LoVo (cell line): ENCODE measurements at regions not wholly inside any gene's neighbourhood (a gene's known extent, or its start where the extent isn't known, plus 50 kb on each side); places are given as distances from the start of the nearest gene placed in this dataset.
"Not testable (repeated sequence)": the region's sequence is repeated elsewhere in the genome, so short reads cannot be mapped to it uniquely, and the experiment has no call there.

Experiments
- DNase-seq: peaks from one replicate; pipeline ENCODE4 v3.0.0-alpha.2; 2016; ENCODE audit warnings: low spot score

GRCh38 chr4:158407961-158408360, 113.7 kb upstream of the RXFP1 start:
- DNase-seq = not testable (repeated sequence)

DNA sequence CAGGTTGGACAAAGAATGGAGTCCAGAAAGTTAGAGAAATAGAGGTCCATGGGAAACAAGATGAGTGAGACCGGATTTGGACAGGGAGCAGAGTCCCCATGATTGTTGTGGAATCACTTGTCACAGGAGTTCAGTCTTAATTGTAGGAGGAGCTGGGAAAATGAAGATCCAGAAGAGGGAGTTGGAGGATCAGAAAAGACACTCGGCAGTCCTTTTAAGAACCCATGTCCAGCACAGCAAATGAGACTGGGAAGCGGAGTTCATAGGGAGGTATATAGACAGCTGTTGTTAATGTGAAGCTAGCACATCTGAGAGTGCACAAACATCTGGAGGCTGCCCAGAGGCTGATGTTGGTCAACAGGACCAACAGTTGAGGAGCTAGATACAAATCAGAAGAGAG, 111.4 kb upstream of the RXFP1 start:
- DNase-seq = no peak

DNA sequence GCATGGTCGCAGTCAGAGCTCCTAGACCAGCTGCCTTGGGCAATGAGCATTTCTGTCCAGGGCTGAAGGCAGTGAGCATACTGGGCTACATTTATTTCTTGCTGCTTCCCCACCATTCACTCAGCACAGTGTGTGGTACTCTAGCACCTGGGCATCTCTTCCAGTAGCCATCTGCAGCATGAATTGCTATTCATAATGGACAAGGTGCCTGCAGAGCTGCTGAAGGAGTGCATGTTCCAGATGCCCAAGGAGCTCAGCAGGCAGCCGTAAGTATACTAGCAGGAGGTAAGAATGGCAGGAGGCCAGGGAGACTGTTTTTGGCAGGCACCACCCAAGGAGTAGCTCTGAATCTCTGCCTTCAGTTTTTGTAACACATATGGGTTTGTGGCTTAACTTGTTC, 110.4 kb upstream of the RXFP1 start:
- no peak for DNase-seq

DNA sequence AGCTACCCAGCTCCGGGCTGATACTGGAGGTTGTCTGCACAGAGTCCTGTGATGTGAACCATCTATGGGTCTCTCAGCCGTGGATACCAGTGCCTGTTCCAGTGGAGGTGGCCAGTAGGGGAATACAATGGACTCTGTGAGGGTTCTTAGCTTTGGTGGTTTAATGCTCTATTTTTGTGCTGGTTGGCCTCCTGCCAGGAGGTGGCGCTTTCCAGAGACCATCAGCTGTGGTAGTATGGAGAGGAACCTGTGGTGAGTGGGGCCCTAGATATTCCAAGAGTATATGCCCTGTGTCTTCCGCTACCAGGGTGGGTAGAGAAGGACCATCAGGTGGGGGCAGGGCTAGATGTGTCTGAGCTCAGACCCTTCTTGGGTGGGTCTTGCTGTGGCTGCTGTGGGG, 103.0 kb upstream of the RXFP1 start:
- DNase-seq = not testable (repeated sequence)

- DNase-seq = no peak
Measured at GRCh38 chr4:158420782-158421181, 100.9 kb upstream of the RXFP1 start.

GRCh38 chr4:158422546-158422945, 99.1 kb upstream of the RXFP1 start:
- no peak for DNase-seq

DNA sequence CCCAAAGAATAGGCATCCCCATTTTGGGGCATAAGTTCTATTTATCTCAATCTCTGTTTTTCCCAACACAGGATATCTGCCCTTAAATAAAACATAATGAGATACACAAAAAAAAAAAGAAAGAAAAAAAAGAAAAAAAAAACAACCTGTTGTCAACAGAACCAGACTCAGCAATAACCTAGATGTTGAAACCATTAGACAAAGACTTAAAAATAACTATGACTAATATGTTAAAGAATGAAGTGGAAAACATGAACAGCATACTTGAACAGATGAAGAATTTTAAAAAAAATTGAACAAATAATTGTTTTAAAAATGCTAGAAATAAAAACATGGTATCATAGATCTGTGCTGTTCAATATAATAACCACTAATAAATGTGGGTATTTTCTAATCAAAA, 93.4 kb upstream of the RXFP1 start:
- no peak for DNase-seq

GRCh38 chr4:158442736-158443135, 78.9 kb upstream of the RXFP1 start:
- DNase-seq = no peak

DNA sequence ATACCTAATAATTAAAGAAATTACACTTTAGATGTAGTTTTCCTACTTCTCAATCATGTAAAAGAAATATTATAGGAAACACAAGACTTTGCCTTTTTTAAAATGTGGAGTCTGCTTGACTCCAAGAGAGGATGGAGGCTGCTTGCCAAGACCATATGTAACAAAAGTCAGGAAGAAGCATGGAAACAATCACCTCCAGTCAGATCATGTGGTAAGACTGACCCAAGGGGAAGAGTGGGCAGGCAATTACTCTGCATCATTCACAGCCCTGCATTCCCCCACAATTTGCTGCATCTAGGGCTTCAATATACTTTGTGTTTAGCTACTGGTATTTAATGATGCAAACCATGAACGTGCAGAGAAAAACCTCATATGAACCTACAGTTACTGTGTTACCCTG, 78.0 kb upstream of the RXFP1 start:
- no peak for DNase-seq

DNA sequence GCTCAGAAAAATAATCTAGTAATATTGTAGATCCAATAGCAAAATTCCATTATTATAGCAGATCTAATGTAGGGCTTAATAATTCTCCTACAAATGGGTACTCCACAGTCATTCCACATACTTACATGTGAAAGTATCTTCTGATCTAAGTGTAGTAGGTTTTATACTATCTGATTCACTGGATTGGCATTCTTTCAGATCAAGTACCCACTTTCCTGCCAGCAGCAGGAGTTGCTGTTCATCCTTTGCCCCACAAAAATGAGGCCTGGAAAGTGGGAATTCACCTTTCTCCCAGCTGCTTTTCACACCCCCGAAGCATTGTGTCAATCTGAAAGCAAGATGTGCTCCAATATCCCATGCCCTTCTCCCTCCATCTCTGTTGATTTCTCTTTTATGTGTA, 77.1 kb upstream of the RXFP1 start:
- no peak for DNase-seq

DNA sequence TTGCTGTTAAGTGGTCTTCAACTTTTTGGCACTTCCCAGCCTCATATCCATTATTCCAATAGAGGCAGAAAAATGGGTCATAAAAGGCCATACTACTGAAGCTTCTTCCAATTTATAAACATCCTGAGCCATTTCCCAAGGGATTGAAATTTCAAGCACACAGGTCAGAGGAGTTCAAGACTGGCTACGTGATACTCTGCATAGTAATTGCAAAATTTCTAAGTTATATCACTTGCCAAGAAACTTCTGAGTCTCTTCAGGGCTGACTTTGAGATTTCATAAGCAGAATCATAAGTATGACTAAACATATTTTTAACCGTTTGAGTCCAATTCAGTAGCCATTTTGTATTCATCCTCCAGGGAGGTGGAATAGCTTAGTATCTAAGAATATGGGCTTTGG, 75.6 kb upstream of the RXFP1 start:
- no peak for DNase-seq

DNA sequence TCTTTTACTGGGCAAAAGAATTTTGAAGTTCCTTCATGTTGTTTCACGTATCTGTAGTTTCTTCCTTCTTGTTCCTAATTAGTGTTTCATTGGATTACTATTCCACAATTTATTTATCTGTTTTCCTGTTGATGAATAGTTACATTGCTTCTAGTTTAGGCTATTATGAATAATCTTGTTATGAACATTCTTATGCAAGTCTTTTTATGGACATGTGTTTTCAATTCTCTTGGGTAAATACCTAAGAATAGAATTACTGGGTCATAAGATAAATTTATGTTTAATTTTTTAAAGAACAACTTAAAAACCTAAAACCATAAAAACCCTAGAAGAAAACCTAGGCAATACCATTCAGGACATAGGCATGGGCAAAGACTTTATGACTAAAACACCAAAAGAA, 70.9 kb upstream of the RXFP1 start:
- no peak for DNase-seq

- DNase-seq = not testable (repeated sequence)
Measured at GRCh38 chr4:158452116-158452515, 69.6 kb upstream of the RXFP1 start.

- no peak for DNase-seq
Measured at GRCh38 chr4:158458271-158458895, 63.3 kb upstream of the RXFP1 start.

- no peak for DNase-seq
Measured at GRCh38 chr4:158459085-158459820, 62.4 kb upstream of the RXFP1 start.

- no peak for DNase-seq
Measured at GRCh38 chr4:158461336-158461735, 60.3 kb upstream of the RXFP1 start.

DNA sequence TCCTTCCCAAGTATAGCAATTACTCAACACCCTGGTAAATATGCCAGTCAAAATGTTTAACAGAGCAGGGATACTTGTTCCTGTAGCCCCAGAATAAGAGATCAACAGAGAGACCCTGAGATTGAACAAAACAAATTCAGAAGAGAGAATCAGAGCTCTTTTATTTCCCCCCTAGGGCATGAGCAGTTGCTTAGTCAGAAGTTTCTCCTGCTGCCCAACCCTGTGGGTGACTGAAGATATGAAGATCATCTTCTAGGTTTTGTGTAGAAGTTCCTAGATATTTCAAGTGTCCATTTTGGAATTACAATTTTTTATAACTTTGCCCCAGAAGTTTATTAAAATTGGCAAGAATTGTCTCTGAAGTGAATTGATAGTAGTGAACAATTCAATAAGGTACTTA, 59.1 kb upstream of the RXFP1 start:
- no peak for DNase-seq
